ENCODE measurements at regions not wholly inside any gene's neighbourhood (a gene's known extent, or its start where the extent isn't known, plus 50 kb on each side); places are given as distances from the start of the nearest gene placed in this dataset.

GRCh38 chr3:193942516-193943055, 193.4 kb upstream of the HES1 start:
- Histone ChIP-seq H3K4me3 (ENCODE audit: low read length) (no peak overlapping the region), H3K27me3 (ENCODE audit: insufficient read depth, low read length) (no peaks in the 10 kb centered on the region), H3K36me3 (ENCODE audit: insufficient read depth, low read length) (no peaks in the 10 kb centered on the region), H3K4me1 (ENCODE audit: insufficient read depth, low read length) (peaks cover 21% of the 10 kb centered on the region), H2AFZ (ENCODE audit: low read depth, low read length) (no peak overlapping the region), H3K9me3 (ENCODE audit: low read length) (no peaks in the 10 kb centered on the region)

- Histone ChIP-seq H2AFZ (ENCODE audit: low read depth, low read length) (no peak overlapping the region), H3K36me3 (ENCODE audit: insufficient read depth, low read length) (no peaks in the 10 kb centered on the region), H3K4me1 (ENCODE audit: insufficient read depth, low read length) (peaks cover 21% of the 10 kb centered on the region), H3K4me3 (ENCODE audit: low read length) (no peak overlapping the region), H3K27me3 (ENCODE audit: insufficient read depth, low read length) (no peaks in the 10 kb centered on the region), H3K9me3 (ENCODE audit: low read length) (no peaks in the 10 kb centered on the region)
These were observed 192.7 kb upstream of the HES1 start for GRCh38 chr3:193943200-193943599.

GRCh38 chr3:193943851-193944517, 192.0 kb upstream of the HES1 start:
- Histone ChIP-seq H3K36me3 (ENCODE audit: insufficient read depth, low read length) (no peaks in the 10 kb centered on the region), H2AFZ (ENCODE audit: low read depth, low read length) (no peak overlapping the region), H3K27me3 (ENCODE audit: insufficient read depth, low read length) (no peaks in the 10 kb centered on the region), H3K4me1 (ENCODE audit: insufficient read depth, low read length) (peaks cover 21% of the 10 kb centered on the region), H3K4me3 (ENCODE audit: low read length) (no peak overlapping the region), H3K9me3 (ENCODE audit: low read length) (no peaks in the 10 kb centered on the region)

- Histone ChIP-seq H3K4me1 (ENCODE audit: insufficient read depth, low read length) (peaks cover 21% of the 10 kb centered on the region), H2AFZ (ENCODE audit: low read depth, low read length) (no peak overlapping the region), H3K9me3 (ENCODE audit: low read length) (no peaks in the 10 kb centered on the region), H3K4me3 (ENCODE audit: low read length) (no peak overlapping the region), H3K27me3 (ENCODE audit: insufficient read depth, low read length) (no peaks in the 10 kb centered on the region), H3K36me3 (ENCODE audit: insufficient read depth, low read length) (no peaks in the 10 kb centered on the region)
These were observed 191.4 kb upstream of the HES1 start for GRCh38 chr3:193944518-193944884.

GRCh38 chr3:193945143-193945542, 190.8 kb upstream of the HES1 start:
- no peaks in the 10 kb centered on the region for H3K27me3 ChIP-seq (ENCODE audit: insufficient read depth, low read length)
- H3K36me3 ChIP-seq (ENCODE audit: insufficient read depth, low read length): no peaks in the 10 kb centered on the region
- no peak overlapping the region for H2AFZ ChIP-seq (ENCODE audit: low read depth, low read length)
- H3K4me3 ChIP-seq (ENCODE audit: low read length): no peak overlapping the region
- H3K4me1 ChIP-seq (ENCODE audit: insufficient read depth, low read length): peaks cover 21% of the 10 kb centered on the region
- no peaks in the 10 kb centered on the region for H3K9me3 ChIP-seq (ENCODE audit: low read length)

- Histone ChIP-seq H2AFZ (ENCODE audit: low read depth, low read length) (no peak overlapping the region), H3K27me3 (ENCODE audit: insufficient read depth, low read length) (no peaks in the 10 kb centered on the region), H3K9me3 (ENCODE audit: low read length) (no peaks in the 10 kb centered on the region), H3K4me3 (ENCODE audit: low read length) (no peak overlapping the region), H3K4me1 (ENCODE audit: insufficient read depth, low read length) (peaks cover 21% of the 10 kb centered on the region), H3K36me3 (ENCODE audit: insufficient read depth, low read length) (no peaks in the 10 kb centered on the region)
These were observed 189.0 kb upstream of the HES1 start for GRCh38 chr3:193946945-193947344.

- no peak overlapping the region for H3K4me3 ChIP-seq (ENCODE audit: low read length)
- peaks cover 19% of the 10 kb centered on the region for H3K4me1 ChIP-seq (ENCODE audit: insufficient read depth, low read length)
- H3K27me3 ChIP-seq (ENCODE audit: insufficient read depth, low read length): no peaks in the 10 kb centered on the region
- no peak overlapping the region for H2AFZ ChIP-seq (ENCODE audit: low read depth, low read length)
- no peaks in the 10 kb centered on the region for H3K9me3 ChIP-seq (ENCODE audit: low read length)
- no peaks in the 10 kb centered on the region for H3K36me3 ChIP-seq (ENCODE audit: insufficient read depth, low read length)
These were observed 188.4 kb upstream of the HES1 start for GRCh38 chr3:193947596-193947995.

- H3K4me1 ChIP-seq (ENCODE audit: insufficient read depth, low read length): peaks cover 11% of the 10 kb centered on the region
- H3K4me3 ChIP-seq (ENCODE audit: low read length): no peak overlapping the region
- H3K36me3 ChIP-seq (ENCODE audit: insufficient read depth, low read length): no peaks in the 10 kb centered on the region
- H2AFZ ChIP-seq (ENCODE audit: low read depth, low read length): no peak overlapping the region
- peaks cover 3% of the 10 kb centered on the region for H3K9me3 ChIP-seq (ENCODE audit: low read length)
- H3K27me3 ChIP-seq (ENCODE audit: insufficient read depth, low read length): no peaks in the 10 kb centered on the region
These were observed 187.5 kb upstream of the HES1 start for GRCh38 chr3:193948459-193948858.

- Histone ChIP-seq H3K36me3 (ENCODE audit: insufficient read depth, low read length) (no peaks in the 10 kb centered on the region), H3K27me3 (ENCODE audit: insufficient read depth, low read length) (no peaks in the 10 kb centered on the region), H3K4me1 (ENCODE audit: insufficient read depth, low read length) (no peaks in the 10 kb centered on the region), H3K4me3 (ENCODE audit: low read length) (no peak overlapping the region), H2AFZ (ENCODE audit: low read depth, low read length) (no peak overlapping the region), H3K9me3 (ENCODE audit: low read length) (peaks cover 12% of the 10 kb centered on the region)
These were observed 184.1 kb upstream of the HES1 start for GRCh38 chr3:193951859-193952258.

GRCh38 chr3:193954752-193955151, 181.2 kb upstream of the HES1 start:
- no peaks in the 10 kb centered on the region for H3K27me3 ChIP-seq (ENCODE audit: insufficient read depth, low read length)
- H3K4me3 ChIP-seq (ENCODE audit: low read length): no peak overlapping the region
- H2AFZ ChIP-seq (ENCODE audit: low read depth, low read length): no peak overlapping the region
- peaks cover 12% of the 10 kb centered on the region for H3K9me3 ChIP-seq (ENCODE audit: low read length)
- peaks cover 8% of the 10 kb centered on the region for H3K4me1 ChIP-seq (ENCODE audit: insufficient read depth, low read length)
- no peaks in the 10 kb centered on the region for H3K36me3 ChIP-seq (ENCODE audit: insufficient read depth, low read length)

GRCh38 chr3:193955719-193956118, 180.2 kb upstream of the HES1 start:
- no peak overlapping the region for H3K4me3 ChIP-seq (ENCODE audit: low read length)
- no peaks in the 10 kb centered on the region for H3K27me3 ChIP-seq (ENCODE audit: insufficient read depth, low read length)
- H2AFZ ChIP-seq (ENCODE audit: low read depth, low read length): no peak overlapping the region
- H3K36me3 ChIP-seq (ENCODE audit: insufficient read depth, low read length): no peaks in the 10 kb centered on the region
- H3K4me1 ChIP-seq (ENCODE audit: insufficient read depth, low read length): peaks cover 16% of the 10 kb centered on the region
- H3K9me3 ChIP-seq (ENCODE audit: low read length): peaks cover 12% of the 10 kb centered on the region

- no peak overlapping the region for H2AFZ ChIP-seq (ENCODE audit: low read depth, low read length)
- peaks cover 26% of the 10 kb centered on the region for H3K4me1 ChIP-seq (ENCODE audit: insufficient read depth, low read length)
- H3K4me3 ChIP-seq (ENCODE audit: low read length): no peak overlapping the region
- no peaks in the 10 kb centered on the region for H3K27me3 ChIP-seq (ENCODE audit: insufficient read depth, low read length)
- H3K9me3 ChIP-seq (ENCODE audit: low read length): peaks cover 9% of the 10 kb centered on the region
- no peaks in the 10 kb centered on the region for H3K36me3 ChIP-seq (ENCODE audit: insufficient read depth, low read length)
These were observed 176.1 kb upstream of the HES1 start for GRCh38 chr3:193959861-193960260.

GRCh38 chr3:193960487-193961274, 175.3 kb upstream of the HES1 start:
- Histone ChIP-seq H2AFZ (ENCODE audit: low read depth, low read length) (no peak overlapping the region), H3K36me3 (ENCODE audit: insufficient read depth, low read length) (no peaks in the 10 kb centered on the region), H3K27me3 (ENCODE audit: insufficient read depth, low read length) (no peaks in the 10 kb centered on the region), H3K4me3 (ENCODE audit: low read length) (no peak overlapping the region), H3K9me3 (ENCODE audit: low read length) (peaks cover 5% of the 10 kb centered on the region), H3K4me1 (ENCODE audit: insufficient read depth, low read length) (peaks cover 26% of the 10 kb centered on the region)
